C1 segment of cervical spinal cord (tissue), 14 donors: ENCODE measurements at regions not wholly inside any gene's neighbourhood (a gene's known extent, or its start where the extent isn't known, plus 50 kb on each side); places are given as distances from the start of the nearest gene placed in this dataset.

Experiments used
- DNase-seq, 14 donors: peaks; one replicate each; lab custom pipeline; 2025; lab: John Stamatoyannopoulos, UW

DNA sequence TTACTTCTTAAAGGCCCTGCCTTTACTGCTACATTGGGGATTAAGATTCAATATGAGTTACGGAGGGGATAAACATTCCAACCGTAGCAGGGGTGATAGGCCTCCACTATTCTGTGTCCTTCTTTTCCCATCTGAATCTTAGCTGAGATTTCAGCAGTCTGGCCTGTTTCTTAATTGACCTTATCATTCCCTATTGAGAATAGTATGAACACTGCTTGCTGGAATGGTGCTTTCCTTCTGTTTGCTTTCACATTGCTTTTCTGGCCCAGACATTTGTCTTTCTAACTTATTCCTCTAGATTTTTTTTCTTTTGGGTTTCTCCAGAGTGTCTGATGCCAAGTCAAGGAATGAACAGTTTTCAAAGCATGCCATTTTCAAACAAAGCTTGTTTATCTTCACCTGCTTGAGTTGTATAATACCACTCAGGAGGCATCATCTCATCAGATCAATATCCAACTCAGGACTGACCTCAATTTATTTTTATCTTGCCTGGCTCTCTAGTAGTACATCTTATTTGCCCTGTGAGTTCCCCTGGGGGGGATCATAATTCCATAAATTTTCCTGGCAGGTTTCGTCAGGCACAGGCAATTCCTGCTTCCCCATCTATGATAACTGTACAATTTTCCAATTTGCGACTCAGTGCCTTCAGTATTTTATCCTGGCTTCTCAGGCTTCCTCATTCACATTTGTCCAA lies 161.1 kb upstream of the STT3B start:
- no peak for DNase-seq

DNA sequence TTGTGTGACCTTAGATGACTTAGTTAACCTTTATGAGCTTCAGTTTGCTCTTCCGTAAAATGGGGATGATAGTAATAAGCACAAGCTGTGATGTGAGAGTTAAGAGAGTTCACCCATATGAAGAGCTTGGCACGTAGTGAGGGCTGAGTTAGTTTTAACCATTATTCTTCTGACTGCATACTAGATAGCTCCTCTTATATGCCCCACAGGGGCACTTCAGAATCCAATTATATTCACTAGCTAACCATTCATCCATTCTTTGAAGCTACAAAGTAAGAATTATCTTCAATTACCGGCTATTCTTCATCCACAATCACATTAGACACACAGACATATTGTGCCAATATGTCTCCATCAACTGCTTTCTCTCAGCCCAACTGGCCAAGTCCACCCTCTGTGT lies 159.0 kb upstream of the STT3B start:
- no peak for DNase-seq

DNA sequence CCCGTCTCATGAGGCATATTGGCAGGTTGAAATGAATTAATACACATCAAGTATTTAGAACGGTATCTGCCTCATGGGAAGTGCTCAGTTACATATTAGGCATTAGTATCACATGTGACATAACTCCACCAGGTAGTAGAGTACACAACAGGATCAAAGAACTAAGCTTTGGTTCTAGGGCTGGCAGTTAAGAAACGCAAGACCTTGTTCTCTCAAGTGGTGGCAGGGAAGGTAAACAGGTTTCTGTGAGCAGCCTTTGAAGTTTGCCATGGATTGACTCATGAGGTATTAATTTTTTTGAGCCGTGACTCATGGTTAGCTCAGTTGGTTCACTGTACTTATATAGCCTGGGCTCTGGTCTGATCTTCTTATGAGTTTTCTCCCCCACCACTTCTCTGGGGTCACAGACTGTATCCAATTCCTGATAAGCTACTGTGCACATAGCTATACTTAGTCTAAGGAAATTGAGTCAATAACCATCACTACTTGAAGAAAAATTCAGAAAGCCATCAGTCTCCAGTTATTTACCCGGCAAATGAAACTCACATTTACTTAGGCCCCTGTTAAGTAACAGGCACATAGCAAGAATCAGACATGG lies 155.6 kb upstream of the STT3B start:
- DNase-seq, result no peak

DNA sequence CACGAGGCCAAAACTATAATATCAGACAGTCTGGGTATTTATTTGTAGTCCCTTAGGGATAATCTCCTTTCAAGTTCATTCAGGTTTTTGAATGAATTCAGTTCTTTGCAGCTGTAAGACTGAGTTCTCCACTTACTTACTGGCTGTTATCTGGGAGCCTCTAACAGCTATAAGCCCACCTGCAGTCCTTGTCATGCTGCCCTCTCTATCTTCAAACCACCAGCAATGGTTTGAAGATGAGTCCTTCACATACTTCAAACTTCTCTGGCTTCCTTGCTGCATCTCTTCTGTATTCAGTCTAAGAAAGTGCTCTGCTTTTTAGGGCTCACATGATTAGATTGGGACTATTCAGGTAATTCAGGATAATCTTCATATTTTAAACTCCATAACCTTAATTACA lies 154.5 kb upstream of the STT3B start:
- DNase-seq, result no peak

DNA sequence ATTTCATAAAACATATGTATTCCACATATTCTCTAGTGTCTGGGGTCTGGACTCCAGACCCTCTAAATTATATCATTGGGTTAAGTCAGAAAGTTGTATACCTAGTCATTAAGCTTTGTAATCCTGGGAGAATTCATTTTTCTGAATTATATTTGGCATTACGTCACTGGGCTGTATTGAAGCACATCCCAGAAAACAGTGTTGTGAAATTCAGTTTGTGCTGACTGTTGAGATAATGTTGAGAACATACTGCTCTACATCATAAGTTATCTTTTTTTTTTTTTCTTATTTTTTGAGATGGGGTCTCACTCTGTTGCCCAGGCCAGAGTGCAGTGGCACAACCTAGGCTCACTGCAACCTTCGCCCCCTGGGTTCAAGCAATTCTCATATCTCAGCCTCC lies 153.1 kb upstream of the STT3B start:
- DNase-seq, result no peak

DNA sequence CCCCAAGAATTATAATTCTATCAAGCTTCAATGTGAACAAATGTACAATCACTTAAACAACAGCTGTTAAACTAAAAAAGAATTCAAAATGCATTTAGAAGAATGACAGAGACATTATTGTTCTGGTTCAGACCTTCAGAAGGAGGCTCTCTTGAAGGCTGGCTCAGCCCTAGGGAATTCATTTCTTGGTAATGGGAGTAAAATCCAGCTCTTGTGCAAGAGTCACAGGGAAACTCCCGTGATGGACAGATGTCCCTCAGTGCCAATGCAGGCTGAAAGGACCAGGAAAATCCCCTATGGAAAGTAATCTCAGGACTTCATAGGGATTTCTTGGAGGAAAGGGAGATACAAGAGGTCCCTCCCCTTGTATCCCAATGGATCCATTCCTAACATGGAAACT lies 149.9 kb upstream of the STT3B start:
- no peak for DNase-seq

DNA sequence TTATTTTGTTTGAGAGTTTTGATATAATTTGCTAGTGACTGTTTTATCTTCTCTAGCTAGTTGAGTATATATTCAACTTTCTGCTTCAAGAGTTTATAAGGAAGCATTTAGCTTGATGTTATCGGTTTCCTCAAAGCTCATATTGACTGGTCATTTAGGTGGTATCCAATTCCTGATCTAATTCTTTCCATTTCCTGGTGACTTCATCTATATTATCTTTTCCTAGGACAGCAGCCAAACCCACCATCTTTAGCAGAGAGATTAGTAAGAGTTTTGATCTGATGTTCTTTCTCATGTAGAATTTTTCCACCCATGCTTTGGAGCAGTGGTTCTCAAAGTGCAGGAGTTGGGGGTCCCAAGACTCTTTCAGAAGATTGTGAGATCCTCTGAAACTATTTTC lies 148.6 kb upstream of the STT3B start:
- DNase-seq, result no peak

DNA sequence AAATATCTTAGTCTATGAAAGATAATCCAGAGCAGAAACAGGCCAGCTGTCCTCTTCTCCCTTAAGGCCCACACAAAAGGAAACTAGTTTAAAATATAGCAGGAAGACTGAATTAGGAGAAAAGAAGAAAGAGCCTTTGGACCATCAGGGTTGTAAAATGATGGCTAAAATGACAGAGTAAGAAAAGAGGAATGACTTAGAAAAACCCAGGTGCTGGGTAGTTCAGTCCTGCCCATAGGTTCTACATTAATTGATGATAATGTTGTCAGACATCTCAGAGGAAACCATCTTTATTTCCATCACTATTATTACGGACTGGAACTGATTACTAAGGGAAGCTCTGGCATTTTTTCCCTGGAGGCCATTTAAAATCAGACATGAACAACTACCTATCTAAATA lies 142.8 kb upstream of the STT3B start:
- no peak for DNase-seq

DNA sequence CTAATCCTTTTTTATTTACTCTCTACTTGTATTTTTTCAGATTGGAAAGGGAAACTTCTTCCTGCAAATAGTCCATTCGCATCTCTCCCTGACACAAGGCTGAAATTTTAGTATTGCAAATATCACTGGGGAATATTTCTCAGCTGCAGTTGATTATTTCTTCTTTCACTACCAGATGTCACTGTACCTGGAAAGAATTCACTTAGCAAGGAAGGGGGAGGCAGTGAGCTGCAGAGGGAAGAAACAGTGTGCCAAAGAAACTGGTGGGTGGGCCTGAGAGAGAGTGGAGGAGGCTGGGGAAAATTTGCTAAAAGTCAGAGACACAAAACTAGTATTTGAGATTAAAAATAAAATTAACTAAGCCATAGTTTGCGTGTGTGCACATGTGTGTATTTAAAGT lies 142.3 kb upstream of the STT3B start:
- no peak for DNase-seq

DNA sequence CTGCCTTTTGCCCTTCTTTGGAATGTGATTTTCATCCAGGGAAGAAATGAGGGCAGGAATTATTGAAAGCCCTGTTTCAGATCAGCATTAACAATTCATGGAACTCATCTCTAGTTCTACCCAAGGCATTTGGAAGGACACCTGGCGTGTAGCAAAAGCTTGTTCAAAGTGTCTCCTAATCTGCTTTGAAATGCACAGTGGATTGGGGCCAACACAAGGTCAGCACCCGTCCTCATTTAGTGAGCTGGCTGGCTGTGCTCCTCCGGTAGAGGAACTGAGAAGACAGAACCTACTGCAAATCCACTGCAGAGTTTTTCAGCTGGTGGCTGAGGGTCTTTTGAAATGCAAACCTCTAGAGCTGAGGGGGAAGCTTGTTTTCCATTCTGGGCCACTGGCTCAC lies 141.6 kb upstream of the STT3B start:
- DNase-seq, result no peak

DNA sequence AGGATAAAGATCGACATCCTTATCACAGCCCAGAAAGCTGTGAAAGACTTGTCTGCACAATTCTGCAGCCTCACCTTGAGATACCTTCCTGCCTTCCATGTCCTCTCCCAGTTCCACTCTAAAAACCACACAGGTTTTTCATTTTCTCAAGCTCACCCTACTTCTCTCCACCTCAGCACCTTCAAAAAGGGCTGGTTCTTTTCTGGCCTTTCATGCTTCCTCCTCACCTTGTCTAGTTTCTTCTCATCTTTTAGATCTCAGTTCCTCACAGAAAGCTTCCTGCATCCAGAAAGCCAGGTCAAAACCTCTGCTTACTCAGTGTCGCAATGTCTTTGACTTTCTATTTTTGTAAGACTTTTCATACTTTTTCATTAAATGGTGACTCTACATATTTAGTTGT lies 140.2 kb upstream of the STT3B start:
- no peak for DNase-seq

DNA sequence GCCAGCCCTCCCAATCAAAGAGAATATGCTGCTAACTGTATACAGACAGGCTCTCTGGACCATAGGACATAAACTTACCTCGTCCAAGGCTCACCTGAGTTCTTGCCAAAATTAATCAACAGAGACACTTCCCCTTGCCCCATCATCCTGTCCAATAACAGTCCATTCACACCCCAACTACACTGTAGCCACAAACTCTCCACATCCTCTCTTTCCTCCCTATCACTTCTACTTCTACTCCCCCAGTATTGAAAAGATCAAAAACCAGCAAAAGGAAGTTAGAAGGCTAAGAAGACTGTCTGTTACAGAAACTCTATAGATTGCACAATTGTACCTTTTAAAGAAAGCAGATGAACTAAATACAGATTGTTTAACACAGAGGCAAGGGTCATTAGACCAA lies 133.5 kb upstream of the STT3B start:
- no peak for DNase-seq

DNA sequence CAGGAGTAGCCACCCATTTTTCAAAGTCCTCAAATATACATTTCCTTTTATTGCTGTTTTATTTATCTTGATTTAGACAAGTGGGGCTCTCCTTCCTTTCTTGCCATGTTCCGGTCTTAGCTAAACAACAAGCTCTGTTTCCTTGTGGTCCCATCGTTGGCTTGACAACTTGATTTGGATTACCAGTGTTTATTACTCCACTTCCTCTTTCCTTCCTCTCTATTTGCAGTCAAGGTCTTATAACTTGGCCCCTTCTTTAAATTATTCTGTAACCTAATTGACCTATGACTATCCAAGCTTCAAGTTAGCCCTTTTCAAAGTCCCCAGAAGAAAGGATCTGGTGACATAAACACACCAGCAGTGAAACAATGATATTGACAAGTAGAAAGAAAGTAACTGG lies 130.6 kb upstream of the STT3B start:
- DNase-seq, result no peak

DNA sequence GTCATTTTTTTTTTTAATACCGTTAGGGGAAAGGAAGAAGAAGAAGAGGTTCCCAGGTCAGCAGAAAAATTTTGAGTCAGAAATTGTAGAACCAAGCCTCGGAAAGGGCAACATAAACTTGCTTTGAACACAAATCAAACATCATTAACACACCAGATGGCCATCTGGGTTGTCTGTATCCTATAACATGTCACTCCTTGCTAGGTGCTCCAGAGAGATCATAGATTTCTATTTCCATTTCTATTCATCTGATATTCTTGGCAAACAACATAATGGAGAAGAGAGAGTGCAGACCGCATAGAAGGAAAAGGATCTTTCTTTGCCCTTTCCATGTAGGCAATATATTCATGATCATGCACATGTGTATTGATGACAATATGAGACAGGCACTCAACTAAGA lies 129.5 kb upstream of the STT3B start:
- DNase-seq, result no peak

DNA sequence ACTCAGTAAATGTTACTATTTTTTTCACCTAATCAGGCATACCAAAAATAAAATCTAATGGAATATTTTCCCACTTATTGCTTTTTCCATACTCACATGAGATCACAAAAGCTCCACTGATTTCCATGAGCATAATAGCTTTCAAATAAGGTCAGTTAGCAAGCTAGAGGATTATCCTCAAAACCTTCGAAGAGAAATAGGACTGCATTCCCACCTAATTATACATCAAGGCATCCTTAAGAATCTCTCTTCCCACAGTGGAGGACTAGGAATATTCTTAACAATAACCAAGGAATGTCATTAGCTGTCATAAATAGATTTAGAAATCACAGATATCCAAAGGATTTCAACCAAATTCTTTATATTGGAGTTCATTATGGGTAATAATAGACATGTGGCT lies 127.9 kb upstream of the STT3B start:
- DNase-seq, result no peak

DNA sequence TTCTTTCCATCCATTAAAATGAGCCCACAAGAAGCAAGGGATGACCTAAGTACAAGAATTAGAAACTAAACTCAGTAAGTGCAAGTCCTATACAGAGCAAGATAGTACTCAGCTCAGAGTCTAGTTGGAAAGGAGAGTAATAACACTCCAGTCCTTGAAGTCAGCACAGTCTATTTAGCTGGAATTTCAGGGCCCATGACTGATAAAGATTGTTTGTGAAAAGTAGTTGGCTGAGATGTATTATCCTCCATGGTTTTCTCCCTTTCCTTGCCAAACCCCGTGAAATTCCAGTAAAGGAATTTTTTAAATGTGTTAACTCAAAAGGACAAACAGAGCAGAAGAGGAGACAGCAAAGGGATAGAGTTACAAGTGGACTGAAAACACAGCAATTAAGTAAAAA lies 127.2 kb upstream of the STT3B start:
- DNase-seq, result no peak

DNA sequence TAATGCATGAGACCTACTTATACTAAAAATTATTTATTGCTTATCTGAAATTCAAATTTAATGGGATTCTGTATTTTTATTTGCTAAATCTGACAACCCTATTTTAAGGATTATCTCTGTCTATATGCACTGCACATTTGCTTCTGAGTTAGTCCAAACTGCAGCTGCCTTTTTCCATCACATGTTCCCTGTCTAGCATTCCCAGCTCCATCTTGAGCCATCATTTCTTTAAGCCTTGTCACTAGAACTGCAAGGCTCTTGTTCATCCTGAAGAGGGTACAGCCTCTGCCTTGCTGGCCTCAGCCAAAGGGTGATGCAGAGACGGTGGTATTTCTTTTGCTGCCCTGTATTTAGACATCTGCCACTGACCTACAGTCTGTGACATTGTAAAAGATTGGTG lies 125.8 kb upstream of the STT3B start:
- no peak for DNase-seq

DNA sequence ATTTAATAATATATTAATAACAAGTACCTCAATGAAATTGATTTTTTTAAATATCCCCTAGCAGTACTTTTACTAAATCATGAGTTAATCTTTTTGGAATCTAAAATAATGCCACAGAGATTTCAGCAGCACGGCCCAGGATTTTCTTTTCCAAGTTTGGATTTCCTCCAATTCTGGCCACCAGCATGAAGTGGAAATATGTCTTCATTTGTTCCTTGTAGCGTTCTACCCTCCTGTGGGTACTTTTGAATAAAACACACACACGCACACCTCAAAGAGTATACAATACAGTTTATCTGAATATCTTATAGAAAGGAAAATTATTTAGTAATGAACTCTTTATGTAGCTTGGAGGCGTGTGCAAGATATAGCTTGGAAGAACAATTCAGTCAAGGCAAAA lies 125.1 kb upstream of the STT3B start:
- DNase-seq, result no peak

DNA sequence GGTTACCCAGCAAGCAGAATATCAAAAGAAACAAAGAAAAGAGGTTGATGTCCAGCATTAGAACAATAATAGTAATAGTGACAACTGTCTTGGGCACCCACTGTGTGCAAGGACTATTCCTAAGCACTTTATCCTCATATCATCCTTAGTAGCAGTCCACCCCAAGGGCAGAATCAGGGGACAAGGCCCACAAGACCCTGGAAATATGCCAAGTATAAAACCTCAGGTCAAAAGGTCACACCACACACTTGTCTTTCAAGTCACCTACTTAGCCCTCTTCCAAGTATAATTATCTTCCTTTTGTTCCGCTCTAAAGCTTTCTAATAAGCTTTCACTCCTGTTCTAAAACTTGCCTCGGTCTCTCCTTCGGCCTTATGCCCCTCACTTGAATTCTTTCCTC lies 124.0 kb upstream of the STT3B start:
- no peak for DNase-seq

DNA sequence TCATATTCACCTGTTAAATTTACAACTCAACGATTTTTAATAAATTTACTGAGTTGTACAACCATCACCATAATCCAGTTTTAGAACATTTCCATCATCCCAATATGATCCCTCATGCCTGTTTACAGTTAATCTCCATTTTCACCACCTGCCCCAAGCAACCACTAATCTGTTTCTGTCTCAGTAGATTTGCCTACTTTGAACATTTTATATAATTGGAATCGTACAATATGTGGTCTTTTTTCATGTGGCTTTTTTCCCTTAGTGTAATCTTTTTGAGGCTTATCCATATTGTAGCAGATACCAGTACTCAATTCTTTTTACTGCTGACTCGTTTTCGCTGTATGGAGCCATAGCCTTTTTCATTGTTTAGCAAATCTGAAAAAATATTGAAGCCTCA lies 123.3 kb upstream of the STT3B start:
- DNase-seq, result no peak

DNA sequence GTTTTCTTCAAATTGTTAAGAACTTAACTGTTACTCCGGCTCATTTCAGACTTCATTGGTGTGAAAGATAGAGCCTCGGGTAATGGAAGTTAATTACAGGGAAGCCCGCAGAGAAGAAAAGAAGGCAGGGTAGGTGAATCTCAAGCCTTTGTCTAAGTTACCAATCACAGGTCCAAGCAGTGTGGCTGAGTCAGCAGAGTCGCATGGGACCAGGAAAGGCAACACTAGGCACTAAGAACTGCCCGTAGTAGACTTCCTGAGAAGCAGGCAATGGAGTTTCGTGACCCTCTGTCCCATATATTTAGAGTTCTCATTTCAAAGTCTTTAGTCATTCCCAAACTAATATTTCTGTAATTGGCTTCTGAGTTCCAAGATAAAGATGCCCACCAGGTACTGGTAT lies 122.9 kb upstream of the STT3B start:
- DNase-seq, result no peak

DNA sequence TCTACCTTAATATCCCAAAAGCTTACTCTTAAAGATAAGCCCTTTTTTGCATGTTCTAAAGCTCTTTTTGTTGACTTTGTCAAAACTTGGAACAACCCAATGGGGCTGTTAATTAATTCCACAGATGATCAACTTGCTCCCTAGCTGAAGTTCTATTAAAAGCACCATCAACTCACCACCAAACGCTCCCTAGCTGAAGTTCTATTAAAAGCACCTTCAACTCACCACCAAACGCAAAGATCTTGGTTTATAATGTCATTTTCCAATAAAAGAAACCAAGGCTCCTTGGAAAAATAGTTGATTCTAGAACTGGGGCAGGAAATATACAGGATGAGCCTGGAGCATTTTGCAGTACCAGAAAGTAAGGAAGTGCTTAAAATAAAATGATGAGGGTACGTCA lies 122.3 kb upstream of the STT3B start:
- DNase-seq, result no peak

DNA sequence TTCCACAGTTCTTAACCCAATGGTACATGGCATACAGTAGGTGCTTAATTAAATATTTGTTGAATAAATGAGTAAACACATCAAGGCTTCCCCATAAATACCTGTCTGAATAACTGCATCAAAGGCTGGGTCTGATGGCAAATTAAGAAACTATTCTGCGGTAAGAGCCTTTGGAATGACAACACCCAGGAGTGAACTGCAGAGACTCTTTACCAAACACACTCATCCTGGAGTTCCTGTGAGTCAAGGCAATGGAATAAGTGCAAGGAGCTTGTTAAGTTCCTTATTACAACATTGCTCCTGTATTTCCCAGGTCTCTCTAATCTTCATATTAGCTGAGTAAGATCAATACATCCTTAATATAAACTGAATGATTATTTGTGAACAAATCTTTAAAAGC lies 119.9 kb upstream of the STT3B start:
- no peak for DNase-seq

DNA sequence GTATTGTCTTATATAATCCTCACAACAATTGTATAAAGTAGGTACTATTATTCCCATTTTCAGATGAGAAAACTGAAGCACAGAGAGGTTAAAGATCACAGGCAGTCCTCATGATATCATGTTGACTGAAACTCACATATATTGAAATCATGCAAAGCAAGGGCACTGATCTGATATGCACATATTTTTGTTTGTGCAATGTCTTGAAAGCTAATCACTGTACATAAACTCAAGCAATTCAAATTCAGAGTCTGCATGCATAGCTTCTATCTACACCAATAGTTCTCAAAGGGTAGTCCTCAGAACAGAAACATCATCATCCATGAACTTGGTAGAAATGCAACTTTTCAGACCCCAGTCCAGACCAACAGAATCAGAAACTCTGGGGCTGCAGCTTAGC lies 119.2 kb upstream of the STT3B start:
- DNase-seq, result no peak
